ENCODE measurements at regions not wholly inside any gene's neighbourhood (a gene's known extent, or its start where the extent isn't known, plus 50 kb on each side); places are given as distances from the start of the nearest gene placed in this dataset.
"Not testable (repeated sequence)": the region's sequence is repeated elsewhere in the genome, so short reads cannot be mapped to it uniquely, and the experiment has no call there.

DNA sequence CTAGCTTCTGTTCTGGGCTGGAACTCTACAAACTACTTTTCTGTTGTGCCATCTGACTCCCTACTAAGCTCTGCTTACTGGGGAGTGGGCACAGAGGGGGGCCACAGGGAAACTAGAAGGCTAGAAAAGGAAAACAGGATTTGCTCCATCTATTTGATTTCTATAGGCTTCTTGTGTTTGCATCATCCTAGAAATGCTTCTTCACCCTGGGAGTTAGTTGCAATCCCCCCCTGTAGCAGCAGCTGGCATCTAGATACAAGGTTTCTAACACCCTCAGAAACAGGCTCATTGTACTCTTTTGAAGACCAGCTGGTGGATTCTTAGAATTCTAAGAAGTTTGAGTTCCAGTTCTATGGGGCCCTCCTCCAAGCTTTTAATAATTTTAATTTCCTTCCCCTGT lies 213.4 kb downstream of the TMA16 start:
- Histone ChIP-seq H3K36me3 (no peaks in the 10 kb centered on the region), H3K9ac (no peak overlapping the region), H3K27ac (no peak overlapping the region), H4K20me1 (no peaks in the 10 kb centered on the region), H3K4me2 (no peak overlapping the region), H3K9me3 (no peaks in the 10 kb centered on the region), H3K4me3 (no peak overlapping the region), H3K27me3 (no peaks in the 10 kb centered on the region), H3K4me1 (no peaks in the 10 kb centered on the region)
- no peak for TF ChIP-seq Cebpa-rat (IDR thresholded peaks at IDR 0.05)

DNA sequence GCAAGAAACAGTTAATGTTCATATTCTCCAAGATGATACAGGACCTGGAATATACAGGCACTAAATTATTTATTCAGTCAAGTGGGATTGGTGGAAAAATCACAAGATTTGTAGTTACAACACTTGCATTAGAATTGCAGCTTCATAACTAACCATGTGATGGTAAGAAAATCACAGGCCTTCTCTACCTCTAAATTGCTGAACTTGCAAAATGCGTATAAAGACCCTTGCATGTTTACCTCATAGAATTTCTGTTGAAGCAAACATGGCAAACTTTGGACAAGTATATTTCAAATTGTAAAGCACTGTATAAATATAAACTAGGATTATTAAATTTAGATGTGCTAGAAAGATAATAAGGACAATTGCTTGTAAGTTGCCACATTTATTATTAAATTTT lies 215.1 kb downstream of the TMA16 start:
- TF ChIP-seq Cebpa-rat (IDR thresholded peaks at IDR 0.05): no peak
- no peak overlapping the region for H3K4me2 ChIP-seq
- no peaks in the 10 kb centered on the region for H3K9me3 ChIP-seq

DNA sequence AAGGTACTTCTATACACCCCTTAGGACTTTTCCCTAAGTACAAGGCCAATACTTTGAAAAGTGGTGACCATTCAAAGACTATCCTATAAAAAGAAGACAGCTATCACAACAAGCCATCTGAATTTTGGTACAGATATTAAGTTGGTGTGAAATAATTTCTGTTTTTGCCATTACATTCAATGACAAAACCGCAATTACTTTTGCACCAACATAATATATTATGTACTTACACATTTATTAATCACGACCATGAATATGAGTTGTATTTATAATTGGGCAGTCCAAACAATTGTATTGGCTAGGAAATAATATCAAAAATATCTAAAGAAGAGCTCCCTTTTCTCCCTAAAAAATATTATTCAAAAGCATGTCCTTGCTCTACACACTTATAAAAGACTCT lies 215.7 kb downstream of the TMA16 start:
- H3K27ac ChIP-seq: no peak overlapping the region
- no peak for TF ChIP-seq Cebpa-rat (IDR thresholded peaks at IDR 0.05)
- no peaks in the 10 kb centered on the region for H3K36me3 ChIP-seq
- H3K4me3 ChIP-seq: no peak overlapping the region
- H3K9me3 ChIP-seq: no peaks in the 10 kb centered on the region
- no peak overlapping the region for H3K4me2 ChIP-seq
- no peaks in the 10 kb centered on the region for H4K20me1 ChIP-seq
- H3K9ac ChIP-seq: no peak overlapping the region
- no peaks in the 10 kb centered on the region for H3K4me1 ChIP-seq
- no peaks in the 10 kb centered on the region for H3K27me3 ChIP-seq

More for the DNA sequence above, 215.1 kb downstream of the TMA16 start:
- no peak overlapping the region for H3K9ac ChIP-seq
- no peaks in the 10 kb centered on the region for H3K36me3 ChIP-seq
- H3K4me3 ChIP-seq: no peak overlapping the region
- H3K27ac ChIP-seq: no peak overlapping the region
- H4K20me1 ChIP-seq: no peaks in the 10 kb centered on the region
- no peaks in the 10 kb centered on the region for H3K4me1 ChIP-seq
- H3K27me3 ChIP-seq: no peaks in the 10 kb centered on the region

DNA sequence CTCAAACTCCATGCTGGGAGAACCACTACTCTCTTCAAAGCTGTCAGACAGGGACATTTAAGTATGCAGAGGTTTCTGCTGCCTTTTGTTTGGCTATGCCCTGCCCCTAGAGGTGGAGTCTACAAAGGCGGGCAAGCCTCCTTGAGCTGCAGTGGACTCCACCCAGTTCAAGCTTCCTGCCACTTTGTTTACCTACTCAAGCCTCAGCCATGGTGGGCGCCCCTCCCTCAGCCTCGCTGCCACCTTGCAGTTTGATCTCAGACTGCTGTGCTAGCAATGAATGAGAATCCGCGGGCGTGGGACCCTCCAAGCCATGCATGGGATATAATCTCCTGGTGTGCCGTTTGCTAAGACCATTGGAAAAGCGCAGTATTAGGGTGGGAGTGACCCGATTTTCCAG lies 230.0 kb downstream of the TMA16 start:
- H3K9ac ChIP-seq, H3K4me3 ChIP-seq, H3K4me1 ChIP-seq, H3K27me3 ChIP-seq, H4K20me1 ChIP-seq, H3K27ac ChIP-seq, H3K4me2 ChIP-seq, H3K36me3 ChIP-seq: not testable (repeated sequence)
- peaks cover 13% of the 10 kb centered on the region; the same call in 1 of the 2 replicates for H3K9me3 ChIP-seq

DNA sequence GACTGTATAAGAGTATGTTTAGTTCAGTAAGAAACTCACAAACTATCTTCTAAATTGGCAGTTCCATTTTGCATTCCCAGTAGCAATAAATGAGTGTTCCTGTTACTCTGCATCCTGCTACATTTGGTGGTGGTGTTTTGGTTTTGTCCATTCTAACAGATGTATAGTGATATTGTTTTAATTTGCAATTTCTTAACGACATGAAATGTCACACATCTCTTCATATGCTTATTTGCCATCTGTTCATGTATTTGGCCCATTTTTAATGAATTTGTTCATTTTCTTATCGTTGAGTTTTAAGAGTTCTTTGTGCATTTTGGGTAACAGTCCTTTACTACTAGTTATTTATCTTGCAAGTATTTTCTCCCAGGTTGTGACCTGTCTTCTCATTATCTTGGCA lies 232.2 kb downstream of the TMA16 start:
- Histone ChIP-seq H3K4me2 (no peak overlapping the region), H3K27ac (no peak overlapping the region), H4K20me1 (no peaks in the 10 kb centered on the region), H3K27me3 (no peaks in the 10 kb centered on the region), H3K9me3 (peaks cover 13% of the 10 kb centered on the region; the same call in 1 of the 2 replicates), H3K4me3 (no peak overlapping the region), H3K4me1 (no peaks in the 10 kb centered on the region), H3K9ac (no peak overlapping the region), H3K36me3 (no peaks in the 10 kb centered on the region)
- TF ChIP-seq Cebpa-rat (IDR thresholded peaks at IDR 0.05): no peak

DNA sequence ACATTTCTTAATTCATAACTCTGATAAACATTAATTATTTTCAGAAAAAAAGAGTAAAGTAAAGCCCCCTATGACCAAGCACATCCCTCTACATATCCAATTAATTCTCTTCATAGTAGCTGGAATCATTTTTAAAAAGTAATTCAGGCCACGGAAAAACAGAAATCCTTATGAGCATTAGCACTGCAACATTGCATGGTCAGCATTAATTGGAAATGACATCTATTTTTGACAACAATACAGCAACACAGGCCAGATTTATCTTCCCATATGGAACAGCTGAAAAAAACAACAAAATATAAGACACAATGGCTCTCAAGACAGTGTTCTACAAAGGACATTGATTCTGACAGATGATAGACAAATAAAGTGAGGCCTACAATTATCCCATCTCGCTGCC lies 236.6 kb downstream of the TMA16 start:
- Histone ChIP-seq H3K4me2 (no peak overlapping the region), H4K20me1 (no peaks in the 10 kb centered on the region), H3K9ac (no peak overlapping the region), H3K27ac (no peak overlapping the region), H3K36me3 (no peaks in the 10 kb centered on the region), H3K9me3 (no peaks in the 10 kb centered on the region), H3K27me3 (no peaks in the 10 kb centered on the region), H3K4me1 (no peaks in the 10 kb centered on the region), H3K4me3 (no peak overlapping the region)
- TF ChIP-seq Cebpa-rat (IDR thresholded peaks at IDR 0.05): no peak

DNA sequence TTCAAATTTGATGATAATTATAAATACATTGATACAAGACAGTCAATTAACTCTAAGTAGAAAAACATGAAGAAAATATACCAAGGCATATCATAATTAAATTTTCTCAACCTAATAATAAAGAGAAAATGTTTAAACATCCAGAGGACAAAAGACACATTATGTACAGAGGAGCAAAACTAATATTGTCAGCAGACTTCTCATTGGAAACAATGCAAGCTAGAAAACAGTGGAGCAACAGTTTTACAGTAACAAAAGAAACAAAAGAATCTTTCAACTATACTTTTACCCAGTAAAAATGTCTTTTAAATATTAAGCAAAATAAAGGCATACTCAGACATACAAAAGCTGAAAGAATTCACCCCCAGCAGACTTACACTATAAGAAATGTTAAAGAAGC lies 238.0 kb downstream of the TMA16 start:
- Histone ChIP-seq H3K9ac (no peak overlapping the region), H3K27ac (no peak overlapping the region), H3K4me2 (no peak overlapping the region), H3K9me3 (no peaks in the 10 kb centered on the region), H3K27me3 (no peaks in the 10 kb centered on the region), H3K4me3 (no peak overlapping the region), H4K20me1 (no peaks in the 10 kb centered on the region), H3K36me3 (no peaks in the 10 kb centered on the region), H3K4me1 (no peaks in the 10 kb centered on the region)
- TF ChIP-seq Cebpa-rat (IDR thresholded peaks at IDR 0.05): no peak

DNA sequence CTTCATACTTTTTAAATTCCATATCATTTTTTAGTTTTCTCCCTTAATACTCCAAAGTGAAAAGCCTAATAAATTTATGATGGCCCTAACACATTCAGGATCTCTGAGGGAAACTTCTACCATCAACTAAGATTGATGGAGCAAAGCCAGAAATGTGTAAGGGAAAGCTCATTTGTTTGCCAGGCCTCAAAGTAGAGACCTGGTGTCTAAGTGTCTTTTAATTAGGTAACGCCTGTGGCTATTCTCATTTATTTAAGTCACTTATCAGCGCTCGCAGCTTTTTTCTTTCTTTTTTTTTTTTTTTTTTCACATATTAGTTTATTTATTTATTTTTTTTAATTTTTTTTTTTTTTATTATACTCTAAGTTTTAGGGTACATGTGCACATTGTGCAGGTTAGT lies 242.4 kb downstream of the TMA16 start:
- no peak for TF ChIP-seq Cebpa-rat (IDR thresholded peaks at IDR 0.05)
- H4K20me1 ChIP-seq: no peaks in the 10 kb centered on the region
- no peak overlapping the region for H3K9ac ChIP-seq
- H3K4me3 ChIP-seq: no peak overlapping the region
- no peaks in the 10 kb centered on the region for H3K27me3 ChIP-seq
- no peak overlapping the region for H3K27ac ChIP-seq
- H3K9me3 ChIP-seq: no peaks in the 10 kb centered on the region
- H3K4me2 ChIP-seq: no peak overlapping the region
- peaks cover 7% of the 10 kb centered on the region; the same call in 1 of the 2 replicates for H3K4me1 ChIP-seq
- H3K36me3 ChIP-seq: no peaks in the 10 kb centered on the region

DNA sequence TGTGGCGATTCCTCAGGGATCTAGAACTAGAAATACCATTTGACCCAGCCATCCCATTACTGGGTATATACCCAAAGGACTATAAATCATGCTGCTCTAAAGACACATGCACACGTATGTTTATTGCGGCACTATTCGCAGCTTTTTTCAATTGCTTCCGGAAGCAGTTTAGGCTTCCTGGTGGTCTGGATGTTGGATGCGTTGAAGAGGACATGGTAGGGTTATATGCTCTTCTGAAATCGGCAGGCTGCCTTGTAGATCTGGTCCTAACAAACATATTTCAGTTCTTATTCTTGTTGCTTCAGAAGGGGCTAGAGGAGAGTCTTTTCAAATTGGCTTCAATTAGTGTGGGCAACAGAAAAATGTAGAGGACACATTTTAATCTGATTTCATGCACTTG lies 243.4 kb downstream of the TMA16 start:
- H3K36me3 ChIP-seq, H4K20me1 ChIP-seq, H3K4me1 ChIP-seq, H3K9ac ChIP-seq, H3K27me3 ChIP-seq, H3K4me2 ChIP-seq, H3K27ac ChIP-seq, H3K4me3 ChIP-seq, H3K9me3 ChIP-seq: not testable (repeated sequence)

DNA sequence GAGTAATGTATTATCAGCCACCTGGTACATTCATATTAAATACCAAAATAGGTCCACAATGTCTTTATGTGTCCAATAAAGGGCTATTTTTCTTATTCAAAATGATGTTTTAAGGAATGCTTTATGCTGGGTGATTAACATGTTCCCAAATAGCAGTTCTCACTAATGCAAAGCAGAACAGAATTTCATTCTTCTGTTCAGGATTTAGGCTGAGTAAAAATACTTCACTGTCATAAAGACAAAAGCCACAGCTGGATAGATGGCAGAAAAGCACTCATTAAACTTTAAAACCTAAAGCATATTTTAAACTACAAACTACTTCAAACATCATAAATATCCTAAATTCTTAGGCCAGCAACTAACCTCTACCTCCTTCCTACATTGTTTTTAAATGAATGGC lies 244.0 kb downstream of the TMA16 start:
- Histone ChIP-seq H3K4me1 (peaks cover 7% of the 10 kb centered on the region; the same call in 1 of the 2 replicates), H3K27me3 (no peaks in the 10 kb centered on the region), H4K20me1 (no peaks in the 10 kb centered on the region), H3K9me3 (0 out of 2 replicates have a peak, but pooled peaks cover 3% of the 10 kb centered on the region), H3K9ac (no peak overlapping the region), H3K4me3 (no peak overlapping the region), H3K36me3 (no peaks in the 10 kb centered on the region), H3K27ac (no peak overlapping the region), H3K4me2 (no peak overlapping the region)
- TF ChIP-seq Cebpa-rat (IDR thresholded peaks at IDR 0.05): no peak

DNA sequence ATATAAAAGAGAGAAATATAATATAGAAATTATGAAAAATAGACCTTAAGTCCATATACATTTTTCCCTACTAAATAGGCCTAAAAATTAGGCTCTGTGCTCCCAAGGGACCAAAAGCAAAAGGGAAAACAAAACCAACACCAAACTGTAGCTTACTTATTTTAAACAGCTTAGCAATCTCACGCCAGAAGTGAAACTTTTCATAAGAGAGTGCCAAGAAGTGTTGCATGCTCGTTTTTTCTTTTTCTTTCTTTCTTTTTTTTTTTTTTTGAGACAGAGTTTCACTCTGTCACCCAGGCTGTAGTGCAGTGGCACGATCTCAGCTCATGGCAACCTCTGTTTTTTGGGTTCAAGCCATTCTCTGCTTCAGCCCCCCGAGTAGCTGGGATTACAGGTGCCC lies 250.4 kb downstream of the TMA16 start:
- H3K4me1 ChIP-seq: peaks cover 34% of the 10 kb centered on the region
- H3K36me3 ChIP-seq: no peaks in the 10 kb centered on the region
- H3K9ac ChIP-seq: no peak overlapping the region
- H3K9me3 ChIP-seq: 0 out of 2 replicates have a peak, but pooled peaks cover 3% of the 10 kb centered on the region
- H3K4me2 ChIP-seq: peak overlapping the region; percentile 75
- H3K4me3 ChIP-seq: no peak overlapping the region
- peak overlapping the region; percentile 73 for H3K27ac ChIP-seq
- no peaks in the 10 kb centered on the region for H4K20me1 ChIP-seq
- H3K27me3 ChIP-seq: no peaks in the 10 kb centered on the region
- no peak for TF ChIP-seq Cebpa-rat (IDR thresholded peaks at IDR 0.05)

Data from BLaER1 (cell line).